ENCODE measurements at regions not wholly inside any gene's neighbourhood (a gene's known extent, or its start where the extent isn't known, plus 50 kb on each side); places are given as distances from the start of the nearest gene placed in this dataset.

GRCh38 chr3:117726776-117727175 is 1017.2 kb downstream of the TUSC7 start:
- no peak for TF ChIP-seq CTCF (IDR thresholded peaks at IDR 0.05)

GRCh38 chr3:117728226-117728625 is 1018.6 kb downstream of the TUSC7 start:
- no peak for TF ChIP-seq CTCF (IDR thresholded peaks at IDR 0.05)

- TF ChIP-seq CTCF (IDR thresholded peaks at IDR 0.05) = no peak
These were observed 1024.9 kb downstream of the TUSC7 start for GRCh38 chr3:117734496-117734895.

- TF ChIP-seq CTCF (IDR thresholded peaks at IDR 0.05) = no peak
These were observed 1026.0 kb downstream of the TUSC7 start for GRCh38 chr3:117735481-117736101.

- no peak for TF ChIP-seq CTCF (IDR thresholded peaks at IDR 0.05)
These were observed 1027.3 kb downstream of the TUSC7 start for GRCh38 chr3:117736846-117737245.

GRCh38 chr3:117743993-117744392 is 1034.4 kb downstream of the TUSC7 start:
- TF ChIP-seq CTCF (IDR thresholded peaks at IDR 0.05) = no peak

- TF ChIP-seq CTCF (IDR thresholded peaks at IDR 0.05) = no peak
These were observed 1035.4 kb downstream of the TUSC7 start for GRCh38 chr3:117744935-117745334.

- TF ChIP-seq CTCF (IDR thresholded peaks at IDR 0.05) = no peak
These were observed 1035.9 kb downstream of the TUSC7 start for GRCh38 chr3:117745516-117745915.

Data from LNCAP (cell line).